BE2C (cell line): ENCODE measurements at regions not wholly inside any gene's neighbourhood (a gene's known extent, or its start where the extent isn't known, plus 50 kb on each side); places are given as distances from the start of the nearest gene placed in this dataset.

Experiments used
- DNase-seq: peaks from one replicate; pipeline ENCODE4 v3.0.0-alpha.2; 2020
- H3K27me3 ChIP-seq: fragments of 250-450 bp; sonication (Bioruptor Pico); 2 replicates; pipeline ENCODE4 v1.5.1; 2020; ENCODE audit warnings: mild to moderate bottlenecking
- H3K36me3 ChIP-seq: fragments of 250-450 bp; sonication (Bioruptor Pico); 2 replicates; pipeline ENCODE4 v1.5.1; 2020; ENCODE audit warnings: mild to moderate bottlenecking
- H3K4me1 ChIP-seq: fragments of 250-450 bp; sonication (Bioruptor Pico); 2 replicates; pipeline ENCODE4 v1.5.1; 2020
- H3K4me3 ChIP-seq: 2 replicates; pipeline ENCODE4 v1.5.1; 2011; ENCODE audit warnings: low read depth, low read length
- H3K9me3 ChIP-seq: fragments of 250-450 bp; sonication (Bioruptor Pico); 2 replicates; pipeline ENCODE4 v1.5.1; 2020
- CTCF ChIP-seq: IDR thresholded peaks from 2 replicates; pipeline ENCODE4 v1.5.1; 2012; ENCODE audit warnings: mild to moderate bottlenecking, low read depth, low read length

GRCh38 chr13:40139896-40140520 is 484.5 kb downstream of the COG6 start:
- H3K27me3 ChIP-seq = no peaks in the 10 kb centered on the region
- H3K36me3 ChIP-seq = no peaks in the 10 kb centered on the region
- DNase-seq = no peak
- no peak overlapping the region for H3K4me3 ChIP-seq
- H3K4me1 ChIP-seq = no peaks in the 10 kb centered on the region
- no peaks in the 10 kb centered on the region for H3K9me3 ChIP-seq
- no peak for TF ChIP-seq CTCF

- Histone ChIP-seq H3K4me1 (no peaks in the 10 kb centered on the region), H3K4me3 (no peak overlapping the region), H3K9me3 (no peaks in the 10 kb centered on the region), H3K36me3 (no peaks in the 10 kb centered on the region), H3K27me3 (no peaks in the 10 kb centered on the region)
- DNase-seq = no peak
- TF ChIP-seq CTCF = no peak
Measured at GRCh38 chr13:40141859-40142555, 486.5 kb downstream of the COG6 start.

DNA sequence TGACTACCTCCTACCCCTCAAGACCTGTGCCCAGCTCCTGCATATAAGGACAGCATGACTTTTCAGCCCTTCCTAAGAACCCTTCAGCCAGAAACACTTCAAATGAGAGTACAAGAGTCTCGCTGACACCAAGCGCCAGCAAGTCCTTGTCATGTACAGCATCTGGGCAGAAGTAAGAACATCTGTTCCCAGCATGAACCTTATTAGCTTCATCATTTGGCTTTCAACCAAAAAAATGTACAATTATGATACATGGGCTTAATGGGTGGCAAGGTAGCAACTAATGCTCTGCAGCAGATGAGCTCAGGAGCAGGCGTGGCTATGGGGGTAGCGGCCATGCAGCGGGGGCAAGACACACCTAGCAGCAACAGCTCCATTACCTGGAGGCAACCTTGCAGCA is 487.6 kb downstream of the COG6 start:
- H3K9me3 ChIP-seq = no peaks in the 10 kb centered on the region
- no peak for DNase-seq
- H3K27me3 ChIP-seq = no peaks in the 10 kb centered on the region

GRCh38 chr13:40143559-40143958 is 488.1 kb downstream of the COG6 start:
- no peak for DNase-seq
- Histone ChIP-seq H3K4me3 (no peak overlapping the region), H3K4me1 (no peaks in the 10 kb centered on the region), H3K9me3 (no peaks in the 10 kb centered on the region), H3K36me3 (no peaks in the 10 kb centered on the region), H3K27me3 (no peaks in the 10 kb centered on the region)
- no peak for TF ChIP-seq CTCF

More for the DNA sequence above, 487.6 kb downstream of the COG6 start:
- H3K36me3 ChIP-seq = no peaks in the 10 kb centered on the region
- no peaks in the 10 kb centered on the region for H3K4me1 ChIP-seq
- no peak overlapping the region for H3K4me3 ChIP-seq
- TF ChIP-seq CTCF = no peak

DNA sequence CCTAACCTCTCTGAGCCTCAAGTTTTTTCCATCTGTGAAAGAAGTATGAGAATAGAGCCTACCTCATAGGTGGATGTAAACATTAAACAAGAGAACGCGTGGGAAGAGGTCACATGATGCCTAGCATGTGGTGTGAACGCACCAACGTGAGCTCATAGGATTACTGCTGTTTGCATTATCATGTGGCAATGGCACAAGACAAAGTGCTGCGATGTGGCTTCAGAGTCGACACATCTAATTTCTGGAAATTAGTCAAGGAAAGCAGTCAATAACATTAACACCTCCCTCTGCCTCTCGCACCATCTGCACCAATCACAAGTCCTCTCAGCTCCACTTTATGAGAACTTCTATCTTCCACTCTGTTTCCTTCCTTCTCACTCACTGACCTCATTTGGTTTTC is 489.7 kb downstream of the COG6 start:
- TF ChIP-seq CTCF = no peak
- Histone ChIP-seq H3K36me3 (no peaks in the 10 kb centered on the region), H3K9me3 (no peaks in the 10 kb centered on the region), H3K4me1 (no peaks in the 10 kb centered on the region), H3K27me3 (no peaks in the 10 kb centered on the region), H3K4me3 (no peak overlapping the region)
- no peak for DNase-seq

DNA sequence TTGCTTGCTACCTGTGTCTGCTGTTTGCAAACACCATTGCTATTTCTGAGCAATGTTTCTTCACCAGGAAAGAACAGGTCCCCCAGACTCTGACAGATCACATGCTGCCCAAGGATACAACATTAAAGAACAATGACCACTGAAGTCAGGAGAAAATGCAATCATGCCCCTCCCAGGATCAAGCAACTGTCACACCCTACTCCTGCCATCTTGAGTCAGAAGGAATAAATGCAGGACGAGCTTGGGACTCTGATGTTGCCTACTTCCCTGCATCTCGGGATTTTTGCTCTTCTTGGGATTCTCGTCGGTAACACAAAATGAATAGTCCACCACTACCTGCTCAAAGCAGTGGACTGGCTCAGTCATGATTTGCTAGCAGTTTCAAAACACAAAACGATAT is 490.6 kb downstream of the COG6 start:
- DNase-seq = no peak
- no peaks in the 10 kb centered on the region for H3K36me3 ChIP-seq
- no peak overlapping the region for H3K4me3 ChIP-seq
- TF ChIP-seq CTCF = no peak
- H3K4me1 ChIP-seq = no peaks in the 10 kb centered on the region
- H3K9me3 ChIP-seq = no peaks in the 10 kb centered on the region
- H3K27me3 ChIP-seq = no peaks in the 10 kb centered on the region
